H1 (cell line): ENCODE measurements at regions not wholly inside any gene's neighbourhood (a gene's known extent, or its start where the extent isn't known, plus 50 kb on each side); places are given as distances from the start of the nearest gene placed in this dataset.

Source experiments
- CTCF ChIA-PET: fragments of 300-600 bp; sonication (Branson Sonifier 250); formaldehyde crosslinking; loops from one replicate; lab custom pipeline; 2021; ENCODE audit not compliant: partially characterized antibody; lab: Charles Lee
- POLR2A ChIA-PET: fragments of 300-600 bp; sonication (Branson Sonifier 250); formaldehyde crosslinking; loops from one replicate; lab custom pipeline; 2021; ENCODE audit warnings: inconsistent platforms; ENCODE audit not compliant: partially characterized antibody; lab: Charles Lee
- DNase-seq, 2 experiments: peaks; one replicate each; pipeline versions ENCODE4 v3.0.0 to v3.0.0-alpha.2; 2010 to 2022; ENCODE audit warnings: low spot score in 2 of 2, low read depth in 1 of 2, mixed read lengths in 1 of 2
- FAIRE-seq: peaks from 2 replicates; lab custom pipeline; 2011; peaks lifted over from hg19 to GRCh38; lab: Jason Lieb, UNC
- H2AFZ ChIP-seq: 2 replicates; pipeline ENCODE4 v1.8.1; 2012; ENCODE audit warnings: low read length, inconsistent platforms
- H2AK5ac ChIP-seq: 2 replicates; pipeline ENCODE4 v1.6.1; 2013; ENCODE audit warnings: low read depth, low read length
- H2BK120ac ChIP-seq: replicated peaks from 2 replicates; pipeline ENCODE3; 2013; ENCODE audit warnings: low read depth, low read length, inconsistent platforms
- H2BK12ac ChIP-seq: 2 replicates; pipeline ENCODE4 v1.6.1; 2013; ENCODE audit warnings: low read depth, low read length
- H2BK15ac ChIP-seq: 2 replicates; pipeline ENCODE4 v1.6.1; 2013; ENCODE audit warnings: low read length
- H2BK20ac ChIP-seq: 2 replicates; pipeline ENCODE4 v1.6.1; 2013; ENCODE audit warnings: low read length
- H2BK5ac ChIP-seq: 2 replicates; pipeline ENCODE4 v1.6.1; 2013; ENCODE audit warnings: low read depth, low read length
- H3K14ac ChIP-seq: 2 replicates; pipeline ENCODE4 v1.6.1; 2013; ENCODE audit warnings: inconsistent platforms; ENCODE audit not compliant: insufficient read length
- H3K18ac ChIP-seq: 2 replicates; pipeline ENCODE4 v1.6.1; 2013; ENCODE audit warnings: low read length; ENCODE audit errors: extremely low read depth
- H3K23ac ChIP-seq: 2 replicates; pipeline ENCODE4 v1.6.1; 2013; ENCODE audit warnings: inconsistent platforms; ENCODE audit not compliant: insufficient read length
- H3K23me2 ChIP-seq: 2 replicates; pipeline ENCODE4 v1.6.1; 2013; ENCODE audit warnings: low read depth, low read length
- H3K27ac ChIP-seq: 2 replicates; pipeline ENCODE4 v1.6.1; 2011; ENCODE audit warnings: low read depth, low read length, inconsistent platforms
- H3K27me3 ChIP-seq, 4 experiments: replicated peaks in 1 of 4; 1 replicate in 1 of 4; 2 replicates in 3 of 4; pipeline versions ENCODE4 v1.6.1 to v1.8.1; 2011 to 2013; ENCODE audit warnings: low read length in 3 of 4, mild to moderate bottlenecking in 3 of 4, inconsistent platforms in 2 of 4, mixed read lengths in 2 of 4, moderate library complexity in 1 of 4; ENCODE audit not compliant: control insufficient read depth in 3 of 4, insufficient read depth in 3 of 4; ENCODE audit errors: extremely low read depth in 1 of 4
- H3K36me3 ChIP-seq, 4 experiments: 2 replicates each; pipeline versions ENCODE4 v1.6.1 to v1.8.1; 2011 to 2013; ENCODE audit warnings: mild to moderate bottlenecking in 4 of 4, low read length in 3 of 4, moderate library complexity in 2 of 4, control low read depth in 1 of 4, inconsistent platforms in 1 of 4; ENCODE audit not compliant: insufficient read depth in 4 of 4, control insufficient read depth in 2 of 4
- H3K4ac ChIP-seq: replicated peaks from 2 replicates; pipeline ENCODE3; 2013; ENCODE audit warnings: low read length, low read depth, mixed read lengths, inconsistent platforms; ENCODE audit not compliant: insufficient read length
- H3K4me1 ChIP-seq, 4 experiments: replicated peaks in 1 of 4; 1 replicate in 1 of 4; 2 replicates in 3 of 4; pipeline versions ENCODE4 v1.6.1 to v1.8.1; 2011 to 2013; ENCODE audit warnings: low read length in 3 of 4, inconsistent platforms in 2 of 4, mixed read lengths in 1 of 4; ENCODE audit not compliant: insufficient read depth in 4 of 4, control insufficient read depth in 3 of 4
- H3K4me2 ChIP-seq, 2 experiments: 2 replicates each; pipeline versions ENCODE4 v1.6.1 to v1.8.1; 2011 to 2013; ENCODE audit warnings: low read depth in 2 of 2, low read length in 2 of 2, control low read depth in 1 of 2, inconsistent platforms in 1 of 2, mild to moderate bottlenecking in 1 of 2; ENCODE audit not compliant: insufficient read depth in 1 of 2
- H3K4me3 ChIP-seq, 4 experiments: fragments of 200-600, 300-600 bp in 1 of 4; sonication (generic), shearing (Covaris generic), sonication (Bioruptor Twin) in 1 of 4; 2 replicates each; pipeline versions ENCODE4 v1.5.1 to v1.8.1; 2011 to 2016; ENCODE audit warnings: low read length in 4 of 4, low read depth in 3 of 4, control low read depth in 2 of 4, inconsistent platforms in 2 of 4, mild to moderate bottlenecking in 2 of 4, mixed read lengths in 1 of 4, moderate library complexity in 1 of 4; ENCODE audit not compliant: insufficient read depth in 2 of 4; ENCODE audit errors: extremely low read depth in 1 of 4
- H3K56ac ChIP-seq: replicated peaks from 2 replicates; pipeline ENCODE3; 2013; ENCODE audit warnings: low read depth, mild to moderate bottlenecking, mixed read lengths, low read length, inconsistent platforms; ENCODE audit not compliant: insufficient read length
- H3K79me1 ChIP-seq: 2 replicates; pipeline ENCODE4 v1.6.1; 2013; ENCODE audit warnings: low read depth, low read length, control low read depth
- H3K79me2 ChIP-seq, 2 experiments: 2 replicates each; pipeline versions ENCODE4 v1.6.1 to v1.8.1; 2012 to 2013; ENCODE audit warnings: low read length in 2 of 2, mild to moderate bottlenecking in 2 of 2, inconsistent platforms in 1 of 2; ENCODE audit not compliant: insufficient read depth in 2 of 2, control insufficient read depth in 1 of 2
- H3K9ac ChIP-seq, 4 experiments: replicated peaks in 1 of 4; 1 replicate in 1 of 4; 2 replicates in 3 of 4; pipeline versions ENCODE4 v1.6.1 to v1.8.1; 2011 to 2013; ENCODE audit warnings: low read depth in 3 of 4, low read length in 3 of 4, control low read depth in 2 of 4, mild to moderate bottlenecking in 2 of 4, moderate library complexity in 2 of 4, inconsistent platforms in 1 of 4; ENCODE audit errors: extremely low read depth in 1 of 4
- H3K9me3 ChIP-seq, 2 experiments: 2 replicates each; pipeline versions ENCODE4 v1.6.1 to v1.8.1; 2012 to 2013; ENCODE audit warnings: mild to moderate bottlenecking in 2 of 2, moderate library complexity in 2 of 2, control low read depth in 1 of 2, inconsistent platforms in 1 of 2, low read depth in 1 of 2, low read length in 1 of 2, mixed read lengths in 1 of 2; ENCODE audit not compliant: insufficient read depth in 2 of 2
- H4K20me1 ChIP-seq, 2 experiments: replicated peaks in 1 of 2; 2 replicates each; pipeline versions ENCODE3 to v1.8.1; 2011 to 2013; ENCODE audit warnings: inconsistent platforms in 2 of 2, low read length in 2 of 2, mild to moderate bottlenecking in 1 of 2; ENCODE audit not compliant: insufficient read depth in 2 of 2, control insufficient read depth in 1 of 2
- H4K5ac ChIP-seq: 2 replicates; pipeline ENCODE4 v1.6.1; 2013; ENCODE audit warnings: low read length, low read depth, mixed read lengths, inconsistent platforms; ENCODE audit not compliant: insufficient read length
- H4K8ac ChIP-seq: 2 replicates; pipeline ENCODE4 v1.8.0; 2013; ENCODE audit warnings: mild to moderate bottlenecking, moderate library complexity, low read length, inconsistent platforms; ENCODE audit not compliant: insufficient read depth; ENCODE audit errors: extremely low read depth
- H4K91ac ChIP-seq: replicated peaks from 2 replicates; pipeline ENCODE3; 2013; ENCODE audit warnings: low read length, mixed read lengths, inconsistent platforms; ENCODE audit not compliant: insufficient read length
- ATF3 ChIP-seq: IDR thresholded peaks from 2 replicates; pipeline ENCODE4 v1.6.1; 2011; ENCODE audit warnings: low read depth, mild to moderate bottlenecking, low read length; ENCODE audit not compliant: insufficient read depth
- EZH2 ChIP-seq: fragments of 200-600 bp; sonication (generic); IDR thresholded peaks from 2 replicates; pipeline ENCODE4 v1.7.1; 2012; ENCODE audit warnings: low read depth, mild to moderate bottlenecking, moderate library complexity, low read length, inconsistent platforms; ENCODE audit not compliant: severe bottlenecking
- MAFK ChIP-seq: IDR thresholded peaks from 2 replicates; pipeline ENCODE4 v1.6.1; 2012; ENCODE audit warnings: low read depth, mild to moderate bottlenecking, improper control_type of control experiment, low read length
- NANOG ChIP-seq: IDR thresholded peaks from 2 replicates; pipeline ENCODE4 v1.6.1; 2011; ENCODE audit warnings: low read length, low read depth, mild to moderate bottlenecking, inconsistent platforms; ENCODE audit not compliant: insufficient read depth, poor library complexity, severe bottlenecking
- TEAD4 ChIP-seq: IDR thresholded peaks from 2 replicates; pipeline ENCODE4 v1.6.1; 2012; ENCODE audit warnings: low read depth, low read length, inconsistent platforms, mixed read lengths
- WGBS, 2 experiments: shearing (Covaris generic) in 1 of 2; methylation state at CpG; one replicate each; pipeline versions ENCODE4 v1.1.6 to v1.1.7; 2013 to 2015; ENCODE audit warnings: low lambda C conversion rate in 2 of 2, mixed read lengths in 2 of 2, inconsistent platforms in 1 of 2, low coverage in 1 of 2, missing lambda C conversion rate in 1 of 2; ENCODE audit not compliant: insufficient replicate concordance in 2 of 2, insufficient coverage in 1 of 2, insufficient read length in 1 of 2; ENCODE audit errors: extremely low coverage in 1 of 2, missing lambda C conversion rate in 1 of 2; 5-methylcytosine and 5-hydroxymethylcytosine counted together

GRCh38 chr11:15878756-15879155 is 477.6 kb downstream of the SOX6 start:
- no peak for TF ChIP-seq TEAD4
- no peak for TF ChIP-seq EZH2
- TF ChIP-seq MAFK: no peak
- TF ChIP-seq NANOG: no peak
- TF ChIP-seq ATF3: no peak
- Histone ChIP-seq H3K79me1 (no peaks in the 10 kb centered on the region), H3K36me3 (no peaks in the 10 kb centered on the region), H3K27ac (no peak overlapping the region), H3K79me2 (no peaks in the 10 kb centered on the region), H3K4me3 (no peak overlapping the region), H4K20me1 (no peaks in the 10 kb centered on the region), H2AFZ (no peak overlapping the region), H3K4ac (no peak overlapping the region), H3K4me1 (peaks cover 0 to 2% (median 0%) of the 10 kb centered on the region in 4 experiments; a peak in 1 of 7 replicates), H3K56ac (no peak overlapping the region), H3K4me2 (no peak overlapping the region), H4K91ac (no peak overlapping the region), H3K27me3 (no peaks in the 10 kb centered on the region), H4K8ac (no peak overlapping the region), H3K18ac (no peak overlapping the region), H2AK5ac (no peak overlapping the region), H2BK15ac (no peak overlapping the region), H3K14ac (no peak overlapping the region), H3K9ac (no peak overlapping the region), H3K23ac (no peak overlapping the region), H2BK5ac (no peak overlapping the region), H4K5ac (no peak overlapping the region), H2BK120ac (no peak overlapping the region), H2BK20ac (no peak overlapping the region), H3K9me3 (no peaks in the 10 kb centered on the region), H2BK12ac (no peak overlapping the region), H3K23me2 (no peaks in the 10 kb centered on the region)
- ChIA-PET CTCF (interaction anchor here (1.3 to 1.6 kb wide), 2 partner anchors 23 to 52 kb away, joined by 3 to 7 read pairs; no protein-coding TSS in a partner anchor), POLR2A (no interaction called here)
- WGBS, 2 experiments: 92% methylated on average over 1 of the region's 1 CpG; no CpG with 5 or more reads in 1 of the 2 experiments
- DNase-seq (no peak), FAIRE-seq (no peak)
